PFSK-1 (cell line): ENCODE measurements at regions not wholly inside any gene's neighbourhood (a gene's known extent, or its start where the extent isn't known, plus 50 kb on each side); places are given as distances from the start of the nearest gene placed in this dataset.

ENCODE experiments used
- FOXP2 ChIP-seq: optimal IDR thresholded peaks from 2 replicates; pipeline ENCODE3; 2011; ENCODE audit warnings: borderline replicate concordance, control low read depth, inconsistent platforms; ENCODE audit not compliant: insufficient read depth; ENCODE audit errors: extremely low read length, extremely low read depth
- POLR2AphosphoS5 ChIP-seq: IDR thresholded peaks from 2 replicates; pipeline ENCODE4 v1.6.1; 2012; ENCODE audit warnings: low read depth, mild to moderate bottlenecking, control low read depth, low read length, moderate library complexity
- SIN3A ChIP-seq: IDR thresholded peaks from 2 replicates; pipeline ENCODE4 v1.6.1; 2012; ENCODE audit warnings: mild to moderate bottlenecking, low read length, moderate library complexity, borderline replicate concordance; ENCODE audit not compliant: insufficient read depth
- TAF1 ChIP-seq: IDR thresholded peaks from 2 replicates; pipeline ENCODE4 v1.6.1; 2012; ENCODE audit warnings: low read length, control low read depth, borderline replicate concordance; ENCODE audit not compliant: insufficient read depth
- TF ChIP-seq, protein P1 (sequence below), 2 experiments: IDR thresholded peaks; 2 replicates each; pipeline versions ENCODE4 v1.6.1 to v1.8.0; 2011 to 2012; ENCODE audit warnings: low read depth in 2 of 2, low read length in 2 of 2, control low read depth in 1 of 2, inconsistent platforms in 1 of 2, mild to moderate bottlenecking in 1 of 2, moderate library complexity in 1 of 2; ENCODE audit not compliant: insufficient read depth in 1 of 2

DNA sequence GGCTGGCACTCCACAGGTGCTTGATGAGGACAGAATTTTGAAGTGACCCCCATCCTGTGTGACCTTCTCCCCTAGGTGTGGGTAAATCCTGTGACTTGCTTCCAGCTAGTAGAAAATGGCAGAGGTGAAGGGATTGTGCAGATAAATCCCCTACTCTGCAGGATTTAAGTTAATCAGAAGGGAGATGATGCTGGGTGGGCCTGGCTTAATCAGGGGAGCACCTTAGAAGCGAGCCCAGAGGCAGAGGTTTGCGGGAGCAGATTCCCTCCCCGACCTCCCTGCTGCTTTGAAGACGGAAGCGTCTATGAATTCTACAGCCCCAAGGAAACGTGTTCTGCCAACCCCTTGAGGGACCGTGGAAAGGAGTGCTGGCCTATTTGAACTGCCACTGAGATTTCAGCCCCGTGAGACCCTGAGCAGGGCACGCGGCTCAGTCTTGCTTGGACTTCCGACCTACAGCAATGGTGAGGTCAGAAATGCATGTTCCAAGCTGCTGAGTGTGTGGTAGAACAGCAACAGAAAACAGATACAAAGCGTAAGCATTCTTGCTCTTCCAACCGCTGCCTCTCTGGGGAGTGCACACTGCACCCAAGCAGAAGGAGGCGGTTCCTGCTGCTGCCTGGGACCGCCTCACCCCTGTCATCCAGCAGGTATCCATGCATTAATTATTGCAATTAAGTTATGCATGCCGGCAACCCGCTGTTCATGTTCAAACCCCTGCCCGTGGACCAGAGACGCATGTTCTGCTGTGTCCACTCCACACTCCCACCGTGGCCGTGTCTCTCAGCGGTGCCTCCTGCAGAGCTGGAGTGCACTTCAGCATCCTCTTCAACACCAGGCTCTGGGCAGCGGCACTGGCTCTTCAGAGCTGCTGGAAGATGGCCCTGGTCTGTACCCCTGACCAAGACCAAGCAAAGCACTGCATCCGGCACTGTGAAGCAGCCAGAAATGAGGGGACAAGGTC lies 54.6 kb upstream of the RXRA start:
- TF ChIP-seq POLR2AphosphoS5 (no peak), TAF1 (no peak), SIN3A (no peak), FOXP2 (no peak)
- TF ChIP-seq, protein P1, sequence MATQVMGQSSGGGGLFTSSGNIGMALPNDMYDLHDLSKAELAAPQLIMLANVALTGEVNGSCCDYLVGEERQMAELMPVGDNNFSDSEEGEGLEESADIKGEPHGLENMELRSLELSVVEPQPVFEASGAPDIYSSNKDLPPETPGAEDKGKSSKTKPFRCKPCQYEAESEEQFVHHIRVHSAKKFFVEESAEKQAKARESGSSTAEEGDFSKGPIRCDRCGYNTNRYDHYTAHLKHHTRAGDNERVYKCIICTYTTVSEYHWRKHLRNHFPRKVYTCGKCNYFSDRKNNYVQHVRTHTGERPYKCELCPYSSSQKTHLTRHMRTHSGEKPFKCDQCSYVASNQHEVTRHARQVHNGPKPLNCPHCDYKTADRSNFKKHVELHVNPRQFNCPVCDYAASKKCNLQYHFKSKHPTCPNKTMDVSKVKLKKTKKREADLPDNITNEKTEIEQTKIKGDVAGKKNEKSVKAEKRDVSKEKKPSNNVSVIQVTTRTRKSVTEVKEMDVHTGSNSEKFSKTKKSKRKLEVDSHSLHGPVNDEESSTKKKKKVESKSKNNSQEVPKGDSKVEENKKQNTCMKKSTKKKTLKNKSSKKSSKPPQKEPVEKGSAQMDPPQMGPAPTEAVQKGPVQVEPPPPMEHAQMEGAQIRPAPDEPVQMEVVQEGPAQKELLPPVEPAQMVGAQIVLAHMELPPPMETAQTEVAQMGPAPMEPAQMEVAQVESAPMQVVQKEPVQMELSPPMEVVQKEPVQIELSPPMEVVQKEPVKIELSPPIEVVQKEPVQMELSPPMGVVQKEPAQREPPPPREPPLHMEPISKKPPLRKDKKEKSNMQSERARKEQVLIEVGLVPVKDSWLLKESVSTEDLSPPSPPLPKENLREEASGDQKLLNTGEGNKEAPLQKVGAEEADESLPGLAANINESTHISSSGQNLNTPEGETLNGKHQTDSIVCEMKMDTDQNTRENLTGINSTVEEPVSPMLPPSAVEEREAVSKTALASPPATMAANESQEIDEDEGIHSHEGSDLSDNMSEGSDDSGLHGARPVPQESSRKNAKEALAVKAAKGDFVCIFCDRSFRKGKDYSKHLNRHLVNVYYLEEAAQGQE (IDR thresholded peaks at IDR 0.05; ENCODE audit: insufficient read depth in 1 of 2, low read depth in 2 of 2, low read length in 2 of 2), result no peak

DNA sequence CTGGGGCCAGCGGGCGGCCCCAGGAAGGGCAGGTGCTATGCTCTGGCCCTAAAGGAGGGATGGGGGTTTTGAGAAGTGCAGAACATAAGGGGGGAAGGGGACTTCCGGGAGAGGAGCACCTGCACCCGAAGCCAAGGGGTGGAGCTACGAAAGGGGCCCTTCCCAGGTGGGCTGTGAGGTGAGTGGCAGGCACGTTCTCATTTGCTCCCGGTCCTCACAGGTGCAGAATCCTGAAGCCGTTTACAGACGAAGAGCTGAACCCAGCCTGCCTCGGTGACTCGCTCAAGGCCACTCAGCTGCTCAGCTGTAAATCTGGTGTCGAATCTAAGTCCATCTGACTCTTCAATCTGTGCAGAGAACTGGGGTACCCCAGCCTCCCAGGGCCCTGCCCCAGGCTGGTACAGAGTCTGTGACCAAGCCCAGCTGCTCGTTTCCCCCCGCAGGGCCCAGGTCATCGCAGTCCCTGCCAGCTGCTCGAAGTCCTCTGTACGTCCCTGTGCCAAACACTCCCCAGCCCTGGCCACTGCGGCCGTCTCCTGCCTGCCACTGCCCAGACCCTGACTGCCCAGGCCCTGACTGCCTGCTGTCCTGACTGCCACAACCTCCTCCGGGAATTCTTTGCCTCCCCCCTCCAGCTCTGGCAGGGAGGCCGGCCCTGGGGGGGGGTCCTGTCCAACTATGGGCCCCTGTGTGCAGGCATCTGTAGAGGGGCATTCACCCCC lies 53.8 kb upstream of the RXRA start:
- no peak for TF ChIP-seq POLR2AphosphoS5
- TF ChIP-seq, protein P1 (IDR thresholded peaks at IDR 0.05; ENCODE audit: insufficient read depth in 1 of 2, low read depth in 2 of 2, low read length in 2 of 2), result no peak
- no peak for TF ChIP-seq TAF1
- TF ChIP-seq FOXP2, result no peak
- TF ChIP-seq SIN3A, result no peak

DNA sequence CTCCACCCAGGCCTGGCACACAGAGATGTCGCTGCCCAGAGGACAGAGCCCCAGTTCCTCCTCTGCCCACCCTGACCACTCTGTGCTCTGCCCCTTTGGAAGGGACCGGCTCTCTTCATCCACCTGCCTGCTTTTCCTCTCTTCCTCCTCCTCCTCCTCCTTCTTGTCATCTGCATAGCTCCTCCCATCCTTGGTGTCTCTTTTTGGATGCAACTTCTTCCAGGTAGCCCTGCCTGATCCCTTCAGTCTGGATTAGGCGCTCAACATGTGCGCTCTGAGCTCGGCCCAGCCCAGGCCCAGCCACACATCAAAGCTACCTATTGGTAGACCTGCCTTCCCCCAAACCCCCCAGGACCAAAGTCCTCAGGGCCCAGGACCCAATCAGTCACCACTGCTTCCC lies 52.6 kb upstream of the RXRA start:
- TF ChIP-seq POLR2AphosphoS5 (no peak), TAF1 (no peak), FOXP2 (no peak), SIN3A (no peak)
- TF ChIP-seq, protein P1 (IDR thresholded peaks at IDR 0.05; ENCODE audit: insufficient read depth in 1 of 2, low read depth in 2 of 2, low read length in 2 of 2), result no peak

DNA sequence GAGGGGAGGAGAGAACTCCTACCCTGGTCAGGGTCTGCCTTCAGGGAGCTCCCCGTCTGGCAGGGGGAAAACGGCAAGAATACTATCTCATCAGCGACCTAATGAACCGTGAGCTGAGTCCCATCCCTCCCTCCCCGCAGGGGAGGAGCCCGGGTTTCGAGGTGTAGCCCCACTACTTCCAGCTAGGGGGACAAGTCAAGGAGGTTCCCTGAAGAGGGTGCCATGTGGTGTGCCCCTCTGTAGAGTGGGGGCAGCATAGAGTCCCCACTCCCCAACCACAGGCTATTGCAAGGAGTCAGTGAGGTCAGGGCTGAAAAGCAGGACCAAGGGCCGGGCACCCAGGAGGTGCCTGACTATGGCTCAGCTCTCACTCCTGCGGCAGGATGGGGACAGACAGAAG lies 50.9 kb upstream of the RXRA start:
- TF ChIP-seq FOXP2 (no peak), POLR2AphosphoS5 (no peak), TAF1 (no peak)

DNA sequence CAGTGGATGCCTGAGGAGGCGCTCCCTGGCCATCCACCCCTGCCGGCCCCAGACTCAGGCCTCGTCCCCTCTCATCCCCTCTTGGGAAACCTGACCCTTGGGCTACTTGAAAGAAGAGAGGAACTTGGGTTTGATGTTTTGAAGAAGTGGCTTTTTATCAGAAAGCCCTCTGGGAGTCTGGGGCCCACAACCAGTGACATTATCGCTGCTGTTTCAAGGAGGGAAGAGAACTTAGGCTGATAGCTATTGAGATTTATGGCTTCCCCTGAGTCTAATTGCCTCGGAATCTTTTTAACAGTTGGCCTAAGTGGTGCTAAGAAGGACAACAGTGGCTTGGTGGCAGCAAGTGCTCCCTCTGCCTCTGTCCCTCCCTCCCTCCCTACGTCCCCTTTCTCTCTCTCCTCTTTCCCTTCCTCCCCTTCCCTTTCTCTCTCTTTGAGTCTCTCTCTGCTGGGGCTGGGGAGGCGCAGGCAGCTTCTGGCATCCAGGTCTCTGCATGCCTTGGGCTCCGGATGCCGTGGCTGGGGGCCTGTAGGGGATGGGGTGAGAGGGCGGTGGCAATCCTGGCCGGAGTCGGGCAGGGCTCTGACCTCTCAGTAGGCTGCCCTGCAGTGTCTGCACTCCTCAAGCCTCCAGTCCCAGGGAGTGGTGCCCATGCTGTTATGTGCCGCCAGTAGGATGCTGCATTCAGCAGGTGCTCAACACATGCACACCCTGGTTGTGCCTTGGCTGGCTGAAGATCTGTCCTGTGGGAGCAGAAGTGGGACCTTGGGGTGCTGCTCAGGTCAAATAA lies 49.6 kb upstream of the RXRA start:
- TF ChIP-seq SIN3A (no peak), POLR2AphosphoS5 (no peak), FOXP2 (no peak), TAF1 (no peak)
- TF ChIP-seq, protein P1 (IDR thresholded peaks at IDR 0.05; ENCODE audit: insufficient read depth in 1 of 2, low read depth in 2 of 2, low read length in 2 of 2), result no peak
